GM18907 (cell line): ENCODE measurements at regions not wholly inside any gene's neighbourhood (a gene's known extent, or its start where the extent isn't known, plus 50 kb on each side); places are given as distances from the start of the nearest gene placed in this dataset.

ENCODE experiments used
- ATAC-seq: cut with Tn5 transposase; IDR thresholded peaks from one replicate; pipeline ENCODE4 v1.9.1; 2021; ENCODE audit warnings: mild to moderate bottlenecking, moderate library complexity; ENCODE audit not compliant: unreplicated experiment

- ATAC-seq = no peak
Observed at GRCh38 chr7:17680026-17680425, 260.3 kb downstream of the SNX13 start.

DNA sequence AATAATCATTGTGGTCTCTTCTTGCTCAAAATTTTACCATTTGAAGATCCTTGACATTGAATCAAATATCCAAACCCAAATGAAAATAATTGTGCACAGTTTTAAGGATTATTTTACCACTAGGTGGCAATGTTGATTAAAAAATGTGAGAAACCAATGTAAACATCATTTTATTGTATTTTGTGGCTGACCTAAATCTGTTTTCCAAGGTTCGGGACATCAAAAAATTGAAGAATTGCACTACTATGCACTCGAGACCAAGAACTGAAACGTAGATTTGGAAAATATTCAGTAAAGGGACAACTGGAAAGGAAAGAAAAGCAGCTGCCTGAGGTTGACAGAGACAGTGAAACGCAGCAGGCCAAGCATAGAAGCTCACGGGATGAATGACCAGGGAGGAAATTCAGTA, 259.3 kb downstream of the SNX13 start:
- no peak for ATAC-seq

- ATAC-seq = no peak
Observed at GRCh38 chr7:17681965-17682364, 258.3 kb downstream of the SNX13 start.

- no peak for ATAC-seq
Observed at GRCh38 chr7:17682586-17682985, 257.7 kb downstream of the SNX13 start.

DNA sequence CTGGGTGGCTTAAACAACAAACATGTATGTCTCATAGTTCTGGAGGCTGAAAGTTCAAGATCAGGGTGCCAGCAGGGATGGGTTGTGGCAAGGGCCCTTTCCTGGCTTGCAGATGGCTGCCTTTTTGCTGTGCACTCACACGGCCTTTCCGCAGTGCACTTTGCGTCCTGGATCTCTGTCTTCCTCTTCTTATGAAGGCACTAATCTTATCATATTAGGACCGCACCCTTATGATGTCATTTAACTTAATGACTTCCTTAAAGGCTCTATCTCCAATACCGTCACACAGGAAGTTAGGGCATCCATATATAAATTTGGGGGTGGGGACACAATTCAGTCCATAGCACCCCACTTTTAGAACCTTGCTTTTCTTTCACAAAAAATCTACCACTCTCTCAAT, 255.2 kb downstream of the SNX13 start:
- ATAC-seq = no peak

- no peak for ATAC-seq
Observed at GRCh38 chr7:17687361-17687760, 252.9 kb downstream of the SNX13 start.

DNA sequence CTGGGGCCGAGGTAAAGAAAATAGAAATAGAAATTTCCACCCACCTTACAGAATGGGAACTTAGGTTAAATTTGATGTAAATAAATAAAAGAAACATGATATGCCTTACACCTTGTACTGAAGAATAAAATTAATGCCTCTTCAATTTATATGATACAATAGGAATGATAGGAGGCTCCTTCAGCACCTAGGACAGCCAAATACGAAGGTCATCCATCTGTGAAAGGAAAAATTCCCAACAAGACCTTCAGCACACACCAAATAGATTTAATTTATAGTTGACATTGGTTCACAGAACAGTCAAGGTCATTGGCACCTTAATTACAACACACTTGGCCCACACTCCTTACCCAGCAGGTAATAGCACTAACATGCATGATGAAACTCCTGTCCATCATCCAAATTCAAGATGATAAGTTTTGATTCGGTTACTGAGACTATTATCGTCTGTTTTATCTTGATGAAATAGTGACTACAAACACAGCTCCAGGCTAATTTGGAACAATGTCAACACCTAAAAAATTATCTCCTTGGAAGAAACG, 250.9 kb downstream of the SNX13 start:
- ATAC-seq = no peak

DNA sequence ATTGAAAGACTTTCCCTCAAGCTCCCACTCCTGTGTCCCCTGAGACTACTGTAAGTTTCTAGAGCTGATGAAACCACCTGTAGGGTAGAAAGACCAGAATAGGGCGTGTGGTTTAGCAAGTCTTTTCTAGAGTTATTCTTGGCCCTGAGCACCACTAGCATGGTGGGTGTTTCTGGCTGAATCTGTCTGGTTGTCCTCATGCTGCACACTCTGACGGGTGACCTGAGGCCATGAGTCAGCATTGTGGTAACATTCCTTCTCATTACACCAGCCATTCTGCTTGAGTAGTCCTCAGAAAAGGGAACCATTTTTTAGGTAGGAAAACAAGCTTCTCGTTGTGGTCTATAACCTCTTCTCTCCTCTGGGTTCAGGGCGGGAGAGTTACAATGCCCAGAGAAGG, 250.3 kb downstream of the SNX13 start:
- no peak for ATAC-seq

DNA sequence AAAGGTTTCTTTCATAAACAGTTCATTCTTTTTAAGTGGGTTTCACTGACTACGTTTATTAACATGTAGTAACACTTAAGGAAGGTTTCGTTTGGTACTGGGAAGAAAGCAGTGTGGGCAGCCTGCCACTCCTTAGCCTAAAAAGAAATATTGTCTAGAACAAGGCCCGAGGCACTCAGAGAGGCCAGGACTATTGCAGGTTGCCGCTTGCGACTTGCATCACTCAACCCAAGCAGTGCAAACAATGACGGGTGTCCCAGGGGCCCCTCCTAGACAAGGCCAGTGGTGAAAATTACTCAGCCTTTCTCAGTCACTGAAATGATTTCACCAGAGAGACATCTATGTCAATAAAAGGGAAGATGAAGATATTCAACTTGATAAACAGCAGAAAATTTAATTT, 243.9 kb downstream of the SNX13 start:
- no peak for ATAC-seq

GRCh38 chr7:17697128-17697881, 243.0 kb downstream of the SNX13 start:
- ATAC-seq = no peak

GRCh38 chr7:17699696-17700095, 240.6 kb downstream of the SNX13 start:
- no peak for ATAC-seq

GRCh38 chr7:17700138-17700537, 240.2 kb downstream of the SNX13 start:
- ATAC-seq = no peak

DNA sequence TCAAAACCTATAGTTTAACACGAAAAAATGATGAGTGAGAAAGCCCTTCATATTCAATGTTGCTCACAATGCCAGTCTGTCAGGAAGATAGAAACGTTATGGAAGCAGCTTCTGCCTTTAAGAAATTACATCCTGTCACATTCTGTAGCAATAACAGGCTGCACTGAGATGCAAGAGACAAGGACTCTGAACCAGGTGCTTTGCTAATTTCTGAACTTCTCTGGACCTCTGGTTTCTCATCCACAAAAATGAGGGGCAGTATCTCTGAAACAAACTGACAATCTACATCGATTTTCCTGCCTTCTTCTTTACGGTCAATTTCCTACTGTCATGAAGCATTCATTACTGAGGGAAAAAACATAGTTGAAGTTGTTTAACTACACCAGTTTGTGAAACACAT, 234.0 kb downstream of the SNX13 start:
- no peak for ATAC-seq

- peak; percentile 75 for ATAC-seq
Observed at GRCh38 chr7:17706734-17707133, 233.6 kb downstream of the SNX13 start.

DNA sequence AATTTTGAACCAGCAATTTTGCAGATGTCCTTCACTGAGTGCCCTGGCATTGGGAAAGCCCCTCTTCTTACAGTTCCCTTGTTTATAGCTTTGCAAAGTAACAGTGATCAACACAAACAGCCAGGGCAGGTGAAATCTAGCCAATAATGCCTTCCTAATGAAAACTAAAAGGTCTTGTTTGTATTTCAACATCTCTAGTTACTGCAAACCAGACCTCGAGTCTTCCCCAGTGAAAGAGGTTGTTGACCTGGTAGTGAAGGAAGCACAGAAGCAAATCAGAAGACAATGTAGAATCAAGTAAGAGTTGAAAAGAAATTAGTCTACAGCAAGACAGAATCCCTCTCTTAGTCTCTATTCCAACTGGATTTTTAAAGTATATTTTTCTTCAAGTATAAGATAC, 231.2 kb downstream of the SNX13 start:
- ATAC-seq = no peak

DNA sequence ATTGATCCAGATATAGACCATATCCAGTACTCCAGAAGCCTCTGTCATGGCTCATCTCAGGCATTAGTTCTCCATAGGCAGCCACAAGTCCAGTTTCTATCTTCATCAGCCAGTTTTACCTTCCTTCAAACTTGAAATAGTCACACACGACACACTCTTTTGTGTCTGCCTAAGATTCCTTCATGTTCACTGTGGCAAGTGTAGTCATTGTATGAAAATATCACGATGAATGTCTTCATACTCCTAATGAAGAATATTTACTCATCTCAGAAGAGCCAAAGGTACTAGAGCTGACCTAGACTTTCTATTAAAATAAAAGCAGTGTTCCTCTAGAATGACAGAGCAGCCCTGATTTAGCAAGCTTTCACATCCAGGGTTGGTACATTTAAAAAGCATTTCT, 230.7 kb downstream of the SNX13 start:
- ATAC-seq = no peak

- no peak for ATAC-seq
Observed at GRCh38 chr7:17710312-17710711, 230.0 kb downstream of the SNX13 start.

GRCh38 chr7:17713584-17713983, 226.7 kb downstream of the SNX13 start:
- ATAC-seq = no peak

GRCh38 chr7:17716816-17717215, 223.5 kb downstream of the SNX13 start:
- no peak for ATAC-seq

DNA sequence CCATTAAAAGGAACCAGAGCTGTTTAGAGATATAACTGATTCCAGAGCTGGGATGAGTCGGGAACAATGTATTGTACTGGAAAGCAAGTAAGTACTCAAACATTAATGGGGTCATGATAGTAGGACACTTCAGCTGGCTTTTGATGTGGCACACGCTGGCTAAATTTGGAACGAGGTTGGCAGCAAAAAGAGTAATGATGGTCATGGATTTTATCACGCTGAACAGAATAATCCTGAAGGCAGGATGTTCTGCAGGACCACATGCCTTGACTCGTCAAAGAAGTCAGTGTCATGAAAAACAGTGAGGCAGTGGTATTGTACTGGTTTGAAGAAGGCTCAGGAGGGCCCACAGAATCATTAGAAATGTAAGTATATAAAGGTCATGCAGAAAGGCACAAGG, 220.3 kb downstream of the SNX13 start:
- ATAC-seq = no peak

DNA sequence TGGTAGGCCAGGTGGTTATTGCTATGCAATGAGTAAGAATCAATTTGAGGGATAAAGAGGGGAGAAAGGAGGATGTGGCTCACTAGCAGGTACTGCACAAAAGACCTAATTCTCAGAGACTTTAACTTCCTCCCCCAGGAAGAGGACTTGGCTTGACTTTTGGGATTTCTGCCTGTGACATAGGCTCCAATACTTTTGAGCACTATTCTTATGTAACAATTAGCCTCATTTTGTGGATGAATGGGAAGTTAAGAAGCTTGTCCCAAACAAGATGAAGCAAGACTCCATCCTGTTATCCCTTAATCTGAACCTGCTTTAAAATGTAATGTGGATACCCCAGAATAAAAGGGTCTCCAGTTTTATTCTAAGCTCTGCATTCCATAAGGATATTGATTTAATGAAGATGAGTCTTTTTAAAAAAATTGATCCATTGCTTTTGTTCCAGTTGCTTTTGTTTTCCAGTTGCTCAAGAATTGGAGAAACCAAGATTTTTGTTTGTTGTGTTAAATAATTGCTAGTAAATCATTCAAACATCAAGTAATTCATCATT, 218.5 kb downstream of the SNX13 start:
- ATAC-seq = no peak

DNA sequence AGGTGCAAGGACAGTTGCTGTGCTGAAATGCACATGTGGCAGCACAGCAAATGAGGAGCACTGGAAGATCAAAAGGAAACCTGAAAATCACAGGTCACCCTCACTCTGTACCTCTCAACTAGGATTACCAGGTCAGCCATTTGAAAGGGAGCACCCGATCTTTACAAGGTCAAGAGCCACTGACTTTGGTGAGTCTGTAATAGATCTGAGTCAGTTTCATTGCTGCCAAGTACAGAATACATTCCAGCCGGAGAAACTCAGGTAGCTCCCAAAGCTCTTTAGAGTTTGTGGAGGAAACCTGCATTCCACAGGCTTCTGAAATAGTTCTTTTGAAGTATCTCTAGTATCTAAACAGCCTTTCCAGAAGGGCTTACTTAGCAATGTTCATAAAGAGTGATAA, 217.5 kb downstream of the SNX13 start:
- no peak for ATAC-seq

DNA sequence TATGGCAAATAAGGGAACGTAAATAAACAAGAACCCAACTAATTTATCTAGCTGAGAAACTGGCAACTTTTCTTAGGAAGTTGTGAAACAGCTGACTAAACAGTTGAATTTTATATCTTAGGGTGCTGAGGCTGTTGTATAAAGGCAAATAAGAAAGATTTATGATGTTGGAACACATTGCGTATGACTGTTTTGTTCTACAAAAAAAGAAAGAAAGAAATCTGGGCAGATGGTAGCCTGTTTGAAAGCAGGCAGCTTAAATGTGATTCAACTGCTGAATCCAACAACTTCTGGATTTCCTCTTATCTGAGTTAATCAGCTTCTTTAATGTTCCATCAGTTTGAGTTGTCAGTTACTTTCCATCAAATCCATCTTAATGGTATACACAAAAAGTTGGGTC, 214.5 kb downstream of the SNX13 start:
- no peak for ATAC-seq
